Kidney (tissue), 13 donors: ENCODE measurements at regions not wholly inside any gene's neighbourhood (a gene's known extent, or its start where the extent isn't known, plus 50 kb on each side); places are given as distances from the start of the nearest gene placed in this dataset.

Experiments
- DNase-seq, 5 donors: peaks; one replicate each; pipeline ENCODE4 v3.0.0-alpha.2; 2013 to 2020
- FAIRE-seq: peaks from 2 replicates; lab custom pipeline; 2012; peaks lifted over from hg19 to GRCh38; lab: Jason Lieb, UNC
- H3K27ac ChIP-seq, 2 donors: one replicate each; pipeline ENCODE4 v1.7.0; 2013; ENCODE audit warnings: low read depth in 2 of 2, low read length in 2 of 2, inconsistent platforms in 1 of 2
- H3K27me3 ChIP-seq: one replicate; pipeline ENCODE4 v1.7.1; 2013; ENCODE audit warnings: low read length, inconsistent platforms; ENCODE audit not compliant: control insufficient read depth, insufficient read depth
- H3K36me3 ChIP-seq, 3 donors: one replicate each; pipeline versions ENCODE4 v1.7.0 to v1.7.1; 2013; ENCODE audit warnings: low read length in 3 of 3, control low read depth in 1 of 3, inconsistent platforms in 1 of 3; ENCODE audit not compliant: insufficient read depth in 3 of 3, control insufficient read depth in 2 of 3
- H3K4me1 ChIP-seq, 3 donors: one replicate each; pipeline versions ENCODE4 v1.7.0 to v1.7.1; 2013; ENCODE audit warnings: low read length in 3 of 3, inconsistent platforms in 1 of 3, low read depth in 1 of 3; ENCODE audit not compliant: control insufficient read depth in 2 of 3, insufficient read depth in 2 of 3
- H3K4me3 ChIP-seq, 3 donors: one replicate each; pipeline versions ENCODE4 v1.7.0 to v1.8.1; 2013; ENCODE audit warnings: low read length in 3 of 3, control low read depth in 1 of 3, inconsistent platforms in 1 of 3
- H3K9ac ChIP-seq, 3 donors: one replicate each; pipeline versions ENCODE4 v1.7.0 to v1.7.1; 2013; ENCODE audit warnings: low read length in 3 of 3, control low read depth in 1 of 3, inconsistent platforms in 1 of 3
- H3K9me3 ChIP-seq, 3 donors: one replicate each; pipeline versions ENCODE4 v1.7.0 to v1.7.1; 2013; ENCODE audit warnings: low read length in 3 of 3, control low read depth in 1 of 3, inconsistent platforms in 1 of 3; ENCODE audit not compliant: control insufficient read depth in 2 of 3, insufficient read depth in 1 of 3
- CTCF ChIP-seq: IDR thresholded peaks from 3 replicates; pipeline ENCODE4 v1.5.1; 2012; ENCODE audit warnings: mild to moderate bottlenecking, moderate library complexity, borderline replicate concordance; ENCODE audit not compliant: insufficient read depth; ENCODE audit errors: extremely low read depth
- intact Hi-C: fragments of 100-400 bp; cut with DNase I; formaldehyde crosslinking; loops from one replicate; pipeline ENCODE4 v1.11.1; 2022
- donor health status: control.
- donor health status: control.
- donor health status: control.
- donor health status: control.
- donor health status: control.
- donor health status: DM: yes; HTN: yes; CAD: no.
- donor health status: Normal renal cell carcinoma (clear cell type).

- no peak overlapping the region for H3K27ac ChIP-seq
- no peaks in the 10 kb centered on the region for H3K4me1 ChIP-seq
- intact Hi-C loops, result no loop called here
- no peak overlapping the region for H3K9ac ChIP-seq
- H3K36me3 ChIP-seq, result no peaks in the 10 kb centered on the region
- no peak for FAIRE-seq
- no peaks in the 10 kb centered on the region for H3K27me3 ChIP-seq
- no peak overlapping the region for H3K4me3 ChIP-seq
- H3K9me3 ChIP-seq, result no peaks in the 10 kb centered on the region
- DNase-seq, result peak in 3 of 5 donors; percentile 19 to 53 (median 52)
- no peak for TF ChIP-seq CTCF
Observed at GRCh38 chr2:67922080-67922785, 140.6 kb downstream of the C1D start.

- Histone ChIP-seq H3K27ac (no peak overlapping the region), H3K9ac (no peak overlapping the region), H3K4me1 (no peaks in the 10 kb centered on the region), H3K36me3 (no peaks in the 10 kb centered on the region), H3K27me3 (no peaks in the 10 kb centered on the region), H3K9me3 (no peaks in the 10 kb centered on the region), H3K4me3 (no peak overlapping the region)
- FAIRE-seq (no peak), DNase-seq (no peak)
- intact Hi-C loops, result no loop called here
- no peak for TF ChIP-seq CTCF
Observed at GRCh38 chr2:67923696-67924095, 139.1 kb downstream of the C1D start.

DNA sequence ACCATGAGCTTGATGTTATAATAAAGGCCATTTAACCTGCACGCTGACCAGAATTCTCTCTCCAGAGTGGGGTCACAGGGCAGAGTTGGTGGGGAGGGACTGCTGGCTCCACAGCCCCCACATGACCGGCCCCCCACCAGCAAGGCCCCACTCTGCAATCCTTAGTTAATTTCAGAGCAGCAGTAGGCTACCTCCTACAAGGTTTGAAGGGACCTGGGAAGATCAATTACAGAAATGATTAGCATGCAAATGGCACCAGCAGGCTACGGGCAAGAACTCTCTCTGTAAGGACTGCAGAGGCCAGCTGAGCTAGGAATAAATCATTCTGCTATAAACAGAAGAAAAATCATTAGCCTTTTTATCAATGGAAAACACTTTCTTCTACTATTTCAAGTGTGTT, 135.3 kb downstream of the C1D start:
- Histone ChIP-seq H3K9ac (no peak overlapping the region), H3K4me1 (no peaks in the 10 kb centered on the region), H3K4me3 (no peak overlapping the region), H3K36me3 (no peaks in the 10 kb centered on the region), H3K9me3 (no peaks in the 10 kb centered on the region), H3K27ac (no peak overlapping the region), H3K27me3 (no peaks in the 10 kb centered on the region)
- peak in 1 of 5 donors; percentile 17 for DNase-seq
- intact Hi-C loops, result no loop called here
- no peak for FAIRE-seq
- no peak for TF ChIP-seq CTCF

DNA sequence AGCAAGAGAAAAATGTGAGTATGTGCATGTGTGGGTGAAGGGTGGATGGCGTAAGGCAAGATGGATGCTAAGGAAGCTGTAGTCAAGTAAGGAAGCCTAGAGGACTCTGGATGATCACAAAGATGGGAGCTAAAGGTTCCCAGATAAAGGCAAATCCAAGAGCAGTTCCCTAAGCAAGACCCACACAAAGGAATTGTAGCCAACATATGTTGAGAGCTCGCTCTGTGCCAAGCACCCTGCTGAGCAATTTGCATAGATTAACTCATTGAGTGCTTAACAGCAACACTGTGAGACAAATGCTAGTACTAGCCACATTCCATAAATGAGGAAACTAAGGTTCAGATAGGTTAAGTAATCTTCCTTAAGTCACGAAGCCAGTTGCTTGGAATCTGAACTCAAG, 132.6 kb downstream of the C1D start:
- intact Hi-C loops, result no loop called here
- no peak overlapping the region for H3K9ac ChIP-seq
- no peak for DNase-seq
- H3K27me3 ChIP-seq, result no peaks in the 10 kb centered on the region
- FAIRE-seq, result no peak
- H3K27ac ChIP-seq, result no peak overlapping the region
- TF ChIP-seq CTCF, result no peak
- no peaks in the 10 kb centered on the region for H3K9me3 ChIP-seq
- H3K4me1 ChIP-seq, result no peaks in the 10 kb centered on the region
- no peaks in the 10 kb centered on the region for H3K36me3 ChIP-seq
- no peak overlapping the region for H3K4me3 ChIP-seq
